OCI-LY7 (cell line): ENCODE measurements at regions not wholly inside any gene's neighbourhood (a gene's known extent, or its start where the extent isn't known, plus 50 kb on each side); places are given as distances from the start of the nearest gene placed in this dataset.

ENCODE experiments used
- BruUV-seq: library from RNA; stranded (reverse); fragments of 400-500 nt; replicated peaks from 2 replicates; lab custom pipeline; 2021; lab: Mats Ljungman, UMichigan
- CTCF ChIA-PET: fragments of 300-600 bp; sonication (Branson Sonifier 250); formaldehyde crosslinking; loops from one replicate; lab custom pipeline; 2022; ENCODE audit warnings: antibody characterized with exemption; ENCODE audit not compliant: unreplicated experiment; lab: Charles Lee
- POLR2A ChIA-PET: fragments of 300-600 bp; sonication (Branson Sonifier 250); formaldehyde crosslinking; loops from one replicate; lab custom pipeline; 2022; ENCODE audit warnings: antibody characterized with exemption; lab: Charles Lee
- DNase-seq: peaks from one replicate; pipeline ENCODE4 v3.0.0-alpha.2; 2015; ENCODE audit warnings: low spot score
- H2AFZ ChIP-seq: fragments of 200-600 bp; sonication (generic), shearing (Covaris generic); 2 replicates; pipeline ENCODE4 v1.6.1; 2014; ENCODE audit warnings: mild to moderate bottlenecking, antibody characterized with exemption, low read length, moderate library complexity
- H3K27ac ChIP-seq: fragments of 200-600 bp; sonication (generic); 2 replicates; pipeline ENCODE4 v1.5.1; 2014; ENCODE audit warnings: mixed run types, low read depth, mild to moderate bottlenecking, moderate library complexity, low read length, inconsistent platforms; ENCODE audit not compliant: poor library complexity, severe bottlenecking
- H3K36me3 ChIP-seq: fragments of 200-600 bp; sonication (generic); 2 replicates; pipeline ENCODE4 v1.6.1; 2014; ENCODE audit warnings: mild to moderate bottlenecking, antibody characterized with exemption, low read length, moderate library complexity, mixed read lengths; ENCODE audit not compliant: insufficient read depth
- H3K4me1 ChIP-seq: fragments of 200-600 bp; sonication (generic); 2 replicates; pipeline ENCODE4 v1.5.1; 2014; ENCODE audit warnings: mild to moderate bottlenecking, low read length; ENCODE audit not compliant: insufficient read depth, poor library complexity, severe bottlenecking
- H3K4me2 ChIP-seq: fragments of 200-600 bp; sonication (generic); 2 replicates; pipeline ENCODE4 v1.6.1; 2014; ENCODE audit warnings: mild to moderate bottlenecking, low read length
- H3K4me3 ChIP-seq: fragments of 200-600 bp; sonication (generic); 2 replicates; pipeline ENCODE4 v1.5.1; 2014; ENCODE audit warnings: mild to moderate bottlenecking, low read depth, low read length; ENCODE audit not compliant: poor library complexity, severe bottlenecking
- H3K79me2 ChIP-seq: fragments of 200-600 bp; sonication (generic); 2 replicates; pipeline ENCODE4 v1.6.1; 2016; ENCODE audit warnings: low read depth, mild to moderate bottlenecking, low read length, moderate library complexity, mixed read lengths; ENCODE audit not compliant: insufficient read depth
- H3K9me2 ChIP-seq: fragments of 200-600 bp; sonication (generic); 2 replicates; pipeline ENCODE4 v1.6.1; 2016; ENCODE audit warnings: mild to moderate bottlenecking, low read length, mixed read lengths; ENCODE audit not compliant: insufficient read depth
- H3K9me3 ChIP-seq: fragments of 200-600 bp; sonication (generic); 2 replicates; pipeline ENCODE4 v1.6.1; 2014; ENCODE audit warnings: mild to moderate bottlenecking, mixed run types, low read length, mixed read lengths
- H4K20me1 ChIP-seq: fragments of 200-600 bp; sonication (generic); 2 replicates; pipeline ENCODE4 v1.6.1; 2014; ENCODE audit warnings: mild to moderate bottlenecking, antibody characterized with exemption, low read length, moderate library complexity, mixed read lengths; ENCODE audit not compliant: insufficient read depth
- CTCF ChIP-seq: fragments of 200-600 bp; sonication (generic); conservative IDR thresholded peaks from 2 replicates; pipeline ENCODE4 v1.5.1; 2014; ENCODE audit warnings: mild to moderate bottlenecking, antibody characterized with exemption, low read length, moderate library complexity, mixed read lengths
- EZH2phosphoT487 ChIP-seq: fragments of 200-600 bp; sonication (generic); IDR thresholded peaks from 2 replicates; pipeline ENCODE4 v1.6.1; 2018; ENCODE audit warnings: low read depth, borderline replicate concordance, mild to moderate bottlenecking, mixed run types, antibody characterized with exemption, low read length, moderate library complexity, mixed read lengths
- intact Hi-C: fragments of 100-400 bp; cut with micrococcal nuclease; formaldehyde crosslinking; loops from one replicate; pipeline ENCODE4 v1.10.0; 2022; ENCODE audit not compliant: unreplicated experiment

- Histone ChIP-seq H3K9me2 (no peaks in the 10 kb centered on the region), H3K27ac (no peak overlapping the region), H3K36me3 (no peaks in the 10 kb centered on the region), H3K79me2 (no peaks in the 10 kb centered on the region), H2AFZ (no peak overlapping the region), H3K4me3 (no peak overlapping the region), H4K20me1 (no peaks in the 10 kb centered on the region), H3K4me1 (no peaks in the 10 kb centered on the region), H3K4me2 (no peak overlapping the region), H3K9me3 (no peaks in the 10 kb centered on the region)
- no peak for DNase-seq
- ChIA-PET POLR2A (no interaction called here), CTCF (no interaction called here)
- intact Hi-C loops: no loop called here
- BruUV-seq: no TSS peak
- no peak for TF ChIP-seq EZH2phosphoT487
- no peak for TF ChIP-seq CTCF
Measured at GRCh38 chr2:58950795-58951462, 709.8 kb upstream of the FANCL start.

GRCh38 chr2:58939388-58939787 is 698.3 kb upstream of the FANCL start:
- H3K79me2 ChIP-seq: no peaks in the 10 kb centered on the region
- no TSS peak for BruUV-seq
- no peak for TF ChIP-seq EZH2phosphoT487
- TF ChIP-seq CTCF: no peak
- H3K9me2 ChIP-seq: no peaks in the 10 kb centered on the region
- no peaks in the 10 kb centered on the region for H4K20me1 ChIP-seq
- intact Hi-C loops: no loop called here
- no peaks in the 10 kb centered on the region for H3K36me3 ChIP-seq
- no peaks in the 10 kb centered on the region for H3K9me3 ChIP-seq
- ChIA-PET POLR2A (no interaction called here), CTCF (no interaction called here)
- no peak for DNase-seq
- no peak overlapping the region for H3K27ac ChIP-seq
- H3K4me3 ChIP-seq: no peak overlapping the region
- no peaks in the 10 kb centered on the region for H3K4me1 ChIP-seq
- no peak overlapping the region for H3K4me2 ChIP-seq
- no peak overlapping the region for H2AFZ ChIP-seq

- POLR2A ChIA-PET: interaction anchor here (0.6 kb wide), 1 partner anchor 908 kb away, joined by 3 read pairs; no protein-coding TSS in a partner anchor
- Histone ChIP-seq H3K9me2 (no peaks in the 10 kb centered on the region), H3K79me2 (no peaks in the 10 kb centered on the region)
Measured at GRCh38 chr2:58938988-58939387, 697.9 kb upstream of the FANCL start.

More at GRCh38 chr2:58938988-58939387, 697.9 kb upstream of the FANCL start:
- Histone ChIP-seq H3K4me1 (no peaks in the 10 kb centered on the region), H3K9me3 (no peaks in the 10 kb centered on the region), H4K20me1 (no peaks in the 10 kb centered on the region), H2AFZ (no peak overlapping the region), H3K4me2 (no peak overlapping the region), H3K4me3 (no peak overlapping the region), H3K27ac (no peak overlapping the region), H3K36me3 (no peaks in the 10 kb centered on the region)
- intact Hi-C loops: no loop called here
- no peak for TF ChIP-seq EZH2phosphoT487
- no peak for TF ChIP-seq CTCF
- CTCF ChIA-PET: no interaction called here
- BruUV-seq: no TSS peak
- no peak for DNase-seq
